H1 (cell line): ENCODE measurements at regions not wholly inside any gene's neighbourhood (a gene's known extent, or its start where the extent isn't known, plus 50 kb on each side); places are given as distances from the start of the nearest gene placed in this dataset.

ENCODE experiments used
- CTCF ChIA-PET: fragments of 300-600 bp; sonication (Branson Sonifier 250); formaldehyde crosslinking; loops from one replicate; lab custom pipeline; 2021; ENCODE audit not compliant: partially characterized antibody; lab: Charles Lee
- POLR2A ChIA-PET: fragments of 300-600 bp; sonication (Branson Sonifier 250); formaldehyde crosslinking; loops from one replicate; lab custom pipeline; 2021; ENCODE audit warnings: inconsistent platforms; ENCODE audit not compliant: partially characterized antibody; lab: Charles Lee
- DNase-seq, 2 experiments: peaks; one replicate each; pipeline versions ENCODE4 v3.0.0 to v3.0.0-alpha.2; 2010 to 2022; ENCODE audit warnings: low spot score in 2 of 2, low read depth in 1 of 2, mixed read lengths in 1 of 2
- FAIRE-seq: peaks from 2 replicates; lab custom pipeline; 2011; peaks lifted over from hg19 to GRCh38; lab: Jason Lieb, UNC
- H2AFZ ChIP-seq: 2 replicates; pipeline ENCODE4 v1.8.1; 2012; ENCODE audit warnings: low read length, inconsistent platforms
- H2AK5ac ChIP-seq: 2 replicates; pipeline ENCODE4 v1.6.1; 2013; ENCODE audit warnings: low read depth, low read length
- H2BK120ac ChIP-seq: replicated peaks from 2 replicates; pipeline ENCODE3; 2013; ENCODE audit warnings: low read depth, low read length, inconsistent platforms
- H2BK12ac ChIP-seq: 2 replicates; pipeline ENCODE4 v1.6.1; 2013; ENCODE audit warnings: low read depth, low read length
- H2BK15ac ChIP-seq: 2 replicates; pipeline ENCODE4 v1.6.1; 2013; ENCODE audit warnings: low read length
- H2BK20ac ChIP-seq: 2 replicates; pipeline ENCODE4 v1.6.1; 2013; ENCODE audit warnings: low read length
- H2BK5ac ChIP-seq: 2 replicates; pipeline ENCODE4 v1.6.1; 2013; ENCODE audit warnings: low read depth, low read length
- H3K14ac ChIP-seq: 2 replicates; pipeline ENCODE4 v1.6.1; 2013; ENCODE audit warnings: inconsistent platforms; ENCODE audit not compliant: insufficient read length
- H3K18ac ChIP-seq: 2 replicates; pipeline ENCODE4 v1.6.1; 2013; ENCODE audit warnings: low read length; ENCODE audit errors: extremely low read depth
- H3K23ac ChIP-seq: 2 replicates; pipeline ENCODE4 v1.6.1; 2013; ENCODE audit warnings: inconsistent platforms; ENCODE audit not compliant: insufficient read length
- H3K23me2 ChIP-seq: 2 replicates; pipeline ENCODE4 v1.6.1; 2013; ENCODE audit warnings: low read depth, low read length
- H3K27ac ChIP-seq: 2 replicates; pipeline ENCODE4 v1.6.1; 2011; ENCODE audit warnings: low read depth, low read length, inconsistent platforms
- H3K27me3 ChIP-seq, 4 experiments: replicated peaks in 1 of 4; 1 replicate in 1 of 4; 2 replicates in 3 of 4; pipeline versions ENCODE4 v1.6.1 to v1.8.1; 2011 to 2013; ENCODE audit warnings: low read length in 3 of 4, mild to moderate bottlenecking in 3 of 4, inconsistent platforms in 2 of 4, mixed read lengths in 2 of 4, moderate library complexity in 1 of 4; ENCODE audit not compliant: control insufficient read depth in 3 of 4, insufficient read depth in 3 of 4; ENCODE audit errors: extremely low read depth in 1 of 4
- H3K36me3 ChIP-seq, 4 experiments: 2 replicates each; pipeline versions ENCODE4 v1.6.1 to v1.8.1; 2011 to 2013; ENCODE audit warnings: mild to moderate bottlenecking in 4 of 4, low read length in 3 of 4, moderate library complexity in 2 of 4, control low read depth in 1 of 4, inconsistent platforms in 1 of 4; ENCODE audit not compliant: insufficient read depth in 4 of 4, control insufficient read depth in 2 of 4
- H3K4ac ChIP-seq: replicated peaks from 2 replicates; pipeline ENCODE3; 2013; ENCODE audit warnings: low read length, low read depth, mixed read lengths, inconsistent platforms; ENCODE audit not compliant: insufficient read length
- H3K4me1 ChIP-seq, 4 experiments: replicated peaks in 1 of 4; 1 replicate in 1 of 4; 2 replicates in 3 of 4; pipeline versions ENCODE4 v1.6.1 to v1.8.1; 2011 to 2013; ENCODE audit warnings: low read length in 3 of 4, inconsistent platforms in 2 of 4, mixed read lengths in 1 of 4; ENCODE audit not compliant: insufficient read depth in 4 of 4, control insufficient read depth in 3 of 4
- H3K4me2 ChIP-seq, 2 experiments: 2 replicates each; pipeline versions ENCODE4 v1.6.1 to v1.8.1; 2011 to 2013; ENCODE audit warnings: low read depth in 2 of 2, low read length in 2 of 2, control low read depth in 1 of 2, inconsistent platforms in 1 of 2, mild to moderate bottlenecking in 1 of 2; ENCODE audit not compliant: insufficient read depth in 1 of 2
- H3K4me3 ChIP-seq, 4 experiments: fragments of 200-600, 300-600 bp in 1 of 4; sonication (generic), shearing (Covaris generic), sonication (Bioruptor Twin) in 1 of 4; 2 replicates each; pipeline versions ENCODE4 v1.5.1 to v1.8.1; 2011 to 2016; ENCODE audit warnings: low read length in 4 of 4, low read depth in 3 of 4, control low read depth in 2 of 4, inconsistent platforms in 2 of 4, mild to moderate bottlenecking in 2 of 4, mixed read lengths in 1 of 4, moderate library complexity in 1 of 4; ENCODE audit not compliant: insufficient read depth in 2 of 4; ENCODE audit errors: extremely low read depth in 1 of 4
- H3K56ac ChIP-seq: replicated peaks from 2 replicates; pipeline ENCODE3; 2013; ENCODE audit warnings: low read depth, mild to moderate bottlenecking, mixed read lengths, low read length, inconsistent platforms; ENCODE audit not compliant: insufficient read length
- H3K79me1 ChIP-seq: 2 replicates; pipeline ENCODE4 v1.6.1; 2013; ENCODE audit warnings: low read depth, low read length, control low read depth
- H3K79me2 ChIP-seq, 2 experiments: 2 replicates each; pipeline versions ENCODE4 v1.6.1 to v1.8.1; 2012 to 2013; ENCODE audit warnings: low read length in 2 of 2, mild to moderate bottlenecking in 2 of 2, inconsistent platforms in 1 of 2; ENCODE audit not compliant: insufficient read depth in 2 of 2, control insufficient read depth in 1 of 2
- H3K9ac ChIP-seq, 4 experiments: replicated peaks in 1 of 4; 1 replicate in 1 of 4; 2 replicates in 3 of 4; pipeline versions ENCODE4 v1.6.1 to v1.8.1; 2011 to 2013; ENCODE audit warnings: low read depth in 3 of 4, low read length in 3 of 4, control low read depth in 2 of 4, mild to moderate bottlenecking in 2 of 4, moderate library complexity in 2 of 4, inconsistent platforms in 1 of 4; ENCODE audit errors: extremely low read depth in 1 of 4
- H3K9me3 ChIP-seq, 2 experiments: 2 replicates each; pipeline versions ENCODE4 v1.6.1 to v1.8.1; 2012 to 2013; ENCODE audit warnings: mild to moderate bottlenecking in 2 of 2, moderate library complexity in 2 of 2, control low read depth in 1 of 2, inconsistent platforms in 1 of 2, low read depth in 1 of 2, low read length in 1 of 2, mixed read lengths in 1 of 2; ENCODE audit not compliant: insufficient read depth in 2 of 2
- H4K20me1 ChIP-seq, 2 experiments: replicated peaks in 1 of 2; 2 replicates each; pipeline versions ENCODE3 to v1.8.1; 2011 to 2013; ENCODE audit warnings: inconsistent platforms in 2 of 2, low read length in 2 of 2, mild to moderate bottlenecking in 1 of 2; ENCODE audit not compliant: insufficient read depth in 2 of 2, control insufficient read depth in 1 of 2
- H4K5ac ChIP-seq: 2 replicates; pipeline ENCODE4 v1.6.1; 2013; ENCODE audit warnings: low read length, low read depth, mixed read lengths, inconsistent platforms; ENCODE audit not compliant: insufficient read length
- H4K8ac ChIP-seq: 2 replicates; pipeline ENCODE4 v1.8.0; 2013; ENCODE audit warnings: mild to moderate bottlenecking, moderate library complexity, low read length, inconsistent platforms; ENCODE audit not compliant: insufficient read depth; ENCODE audit errors: extremely low read depth
- H4K91ac ChIP-seq: replicated peaks from 2 replicates; pipeline ENCODE3; 2013; ENCODE audit warnings: low read length, mixed read lengths, inconsistent platforms; ENCODE audit not compliant: insufficient read length
- BRCA1 ChIP-seq: IDR thresholded peaks from 2 replicates; pipeline ENCODE4 v1.6.1; 2012; ENCODE audit warnings: low read depth, low read length, improper control_type of control experiment
- CHD1 ChIP-seq: IDR thresholded peaks from 2 replicates; pipeline ENCODE4 v1.6.1; 2012; ENCODE audit warnings: low read depth, low read length, improper control_type of control experiment
- CTBP2 ChIP-seq: IDR thresholded peaks from 2 replicates; pipeline ENCODE4 v1.7.0; 2011; ENCODE audit warnings: borderline replicate concordance, mild to moderate bottlenecking, moderate library complexity, mixed read lengths, low read length; ENCODE audit not compliant: insufficient read depth, insufficient read length
- GABPA ChIP-seq: IDR thresholded peaks from 2 replicates; pipeline ENCODE4 v1.6.1; 2011; ENCODE audit warnings: mild to moderate bottlenecking, low read length, moderate library complexity, borderline replicate concordance; ENCODE audit not compliant: insufficient read depth
- HDAC6 ChIP-seq: IDR thresholded peaks from one replicate; pipeline ENCODE4 v1.7.1; 2012; ENCODE audit warnings: low read depth, mild to moderate bottlenecking, inconsistent platforms, low read length, moderate library complexity
- NANOG ChIP-seq: IDR thresholded peaks from 2 replicates; pipeline ENCODE4 v1.6.1; 2011; ENCODE audit warnings: low read length, low read depth, mild to moderate bottlenecking, inconsistent platforms; ENCODE audit not compliant: insufficient read depth, poor library complexity, severe bottlenecking
- NRF1 ChIP-seq: IDR thresholded peaks from 2 replicates; pipeline ENCODE4 v1.6.1; 2011; ENCODE audit warnings: mild to moderate bottlenecking, low read depth, low read length, improper control_type of control experiment
- SIN3A ChIP-seq, 2 experiments: IDR thresholded peaks in 1 of 2; conservative IDR thresholded peaks in 1 of 2; 2 replicates each; pipeline ENCODE4 v1.6.1; 2011 to 2012; ENCODE audit warnings: low read length in 2 of 2, improper control_type of control experiment in 1 of 2, low read depth in 1 of 2, mild to moderate bottlenecking in 1 of 2
- TAF1 ChIP-seq: IDR thresholded peaks from 2 replicates; pipeline ENCODE4 v1.6.1; 2011; ENCODE audit warnings: mild to moderate bottlenecking, low read depth, low read length
- TCF12 ChIP-seq: IDR thresholded peaks from 2 replicates; pipeline ENCODE4 v1.6.1; 2011; ENCODE audit warnings: low read depth, mild to moderate bottlenecking, low read length
- WGBS, 2 experiments: shearing (Covaris generic) in 1 of 2; methylation state at CpG; one replicate each; pipeline versions ENCODE4 v1.1.6 to v1.1.7; 2013 to 2015; ENCODE audit warnings: low lambda C conversion rate in 2 of 2, mixed read lengths in 2 of 2, inconsistent platforms in 1 of 2, low coverage in 1 of 2, missing lambda C conversion rate in 1 of 2; ENCODE audit not compliant: insufficient replicate concordance in 2 of 2, insufficient coverage in 1 of 2, insufficient read length in 1 of 2; ENCODE audit errors: extremely low coverage in 1 of 2, missing lambda C conversion rate in 1 of 2; 5-methylcytosine and 5-hydroxymethylcytosine counted together
- TF ChIP-seq, protein P1 (sequence below): IDR thresholded peaks from 2 replicates; pipeline ENCODE4 v1.6.1; 2012; ENCODE audit warnings: inconsistent platforms
- TF ChIP-seq, protein P2 (sequence below): IDR thresholded peaks from 2 replicates; pipeline ENCODE4 v1.6.1; 2011; ENCODE audit warnings: low read length, improper control_type of control experiment

DNA sequence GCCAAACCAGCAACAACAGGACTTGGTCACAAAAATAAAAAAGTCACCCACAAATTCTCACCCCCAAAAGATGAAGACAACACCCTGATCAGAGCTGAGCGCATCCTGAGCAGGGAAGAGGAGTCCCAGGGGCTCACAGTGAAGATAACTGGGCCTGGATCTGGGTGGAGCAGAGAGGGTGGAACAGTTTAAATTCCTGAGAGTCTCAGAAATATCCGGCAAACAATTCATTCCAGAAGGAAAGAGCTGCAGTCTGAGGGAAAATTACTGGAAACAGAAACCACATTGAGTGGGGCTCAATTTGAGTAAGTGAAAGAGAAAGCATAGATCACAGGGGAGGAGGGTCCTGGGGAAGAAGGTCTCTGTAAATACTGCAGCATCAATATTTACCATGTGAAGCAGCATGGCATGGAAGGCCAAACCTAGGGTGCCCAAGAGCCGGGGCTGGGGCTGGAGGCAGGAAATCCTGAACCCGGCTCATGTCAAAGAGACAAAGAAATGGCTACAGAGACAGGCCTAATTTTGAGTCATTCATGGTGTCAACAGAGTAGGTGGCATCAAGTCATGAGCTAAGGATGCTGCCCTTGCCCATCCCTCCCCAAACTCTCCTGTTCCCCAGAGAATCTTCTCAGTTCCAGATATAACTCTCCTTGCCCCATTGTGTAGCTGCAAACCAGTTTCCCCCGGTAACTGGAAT is 61.4 kb upstream of the ZBTB7C start:
- Histone ChIP-seq H3K27me3 (no peaks in the 10 kb centered on the region), H3K4me1 (no peaks in the 10 kb centered on the region), H3K79me2 (no peaks in the 10 kb centered on the region), H3K14ac (no peak overlapping the region), H3K56ac (no peak overlapping the region), H2AFZ (no peak overlapping the region), H3K18ac (no peak overlapping the region), H3K27ac (no peak overlapping the region), H2BK15ac (no peak overlapping the region), H2BK12ac (no peak overlapping the region), H2AK5ac (no peak overlapping the region), H3K4me2 (no peak overlapping the region), H4K8ac (no peak overlapping the region), H2BK5ac (no peak overlapping the region), H3K4ac (no peak overlapping the region), H3K23me2 (no peaks in the 10 kb centered on the region), H2BK20ac (no peak overlapping the region), H2BK120ac (no peak overlapping the region), H4K20me1 (no peaks in the 10 kb centered on the region), H3K4me3 (no peak overlapping the region), H4K91ac (no peak overlapping the region), H3K79me1 (no peaks in the 10 kb centered on the region), H3K36me3 (no peaks in the 10 kb centered on the region), H3K23ac (no peak overlapping the region), H4K5ac (no peak overlapping the region), H3K9ac (no peak overlapping the region), H3K9me3 (no peaks in the 10 kb centered on the region)
- ChIA-PET POLR2A (no interaction called here), CTCF (interaction anchor here (0.8 to 1.5 kb wide), 10 partner anchors 9 to 572 kb away, joined by 3 to 5 read pairs (median 4); no protein-coding TSS in a partner anchor)
- FAIRE-seq (no peak), DNase-seq (no peak)
- WGBS, 2 experiments: 87% methylated on average over 5 of the region's 5 CpGs; no CpG with 5 or more reads in 1 of the 2 experiments
- TF ChIP-seq NANOG (no peak), HDAC6 (no peak), BRCA1 (no peak), CHD1 (no peak), SIN3A (conservative IDR thresholded peaks at IDR 0.05 in 1 of 2, IDR thresholded peaks at IDR 0.05 in 1 of 2; ENCODE audit: low read depth in 1 of 2, low read length in 2 of 2) (no peak), TAF1 (no peak), TCF12 (no peak), CTBP2 (no peak), GABPA (no peak), NRF1 (no peak)
- TF ChIP-seq, protein P1, sequence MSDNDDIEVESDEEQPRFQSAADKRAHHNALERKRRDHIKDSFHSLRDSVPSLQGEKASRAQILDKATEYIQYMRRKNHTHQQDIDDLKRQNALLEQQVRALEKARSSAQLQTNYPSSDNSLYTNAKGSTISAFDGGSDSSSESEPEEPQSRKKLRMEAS: no peak
- TF ChIP-seq, protein P2, sequence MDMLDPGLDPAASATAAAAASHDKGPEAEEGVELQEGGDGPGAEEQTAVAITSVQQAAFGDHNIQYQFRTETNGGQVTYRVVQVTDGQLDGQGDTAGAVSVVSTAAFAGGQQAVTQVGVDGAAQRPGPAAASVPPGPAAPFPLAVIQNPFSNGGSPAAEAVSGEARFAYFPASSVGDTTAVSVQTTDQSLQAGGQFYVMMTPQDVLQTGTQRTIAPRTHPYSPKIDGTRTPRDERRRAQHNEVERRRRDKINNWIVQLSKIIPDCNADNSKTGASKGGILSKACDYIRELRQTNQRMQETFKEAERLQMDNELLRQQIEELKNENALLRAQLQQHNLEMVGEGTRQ: no peak
